ENCODE measurements at regions not wholly inside any gene's neighbourhood (a gene's known extent, or its start where the extent isn't known, plus 50 kb on each side); places are given as distances from the start of the nearest gene placed in this dataset.

DNA sequence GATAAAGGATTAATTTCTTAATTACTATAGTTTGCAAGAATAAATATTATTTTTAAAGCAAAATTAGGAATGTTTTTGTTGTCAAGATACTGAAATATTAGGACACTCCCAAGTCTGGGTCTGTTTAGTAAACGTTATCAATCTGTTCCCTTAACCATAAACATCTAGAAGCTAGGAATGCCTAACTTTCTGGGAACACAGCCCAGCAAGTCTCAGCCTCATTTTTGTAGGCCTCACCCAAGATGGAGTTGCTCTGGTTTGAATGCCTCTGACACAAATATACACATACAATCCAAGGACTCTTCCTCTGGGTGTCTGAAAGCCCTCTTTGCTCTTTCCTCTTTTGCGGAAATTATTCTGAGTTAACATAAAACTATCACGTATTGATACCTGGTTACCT is 487.4 kb upstream of the CELF2 start:
- FAIRE-seq = no peak

DNA sequence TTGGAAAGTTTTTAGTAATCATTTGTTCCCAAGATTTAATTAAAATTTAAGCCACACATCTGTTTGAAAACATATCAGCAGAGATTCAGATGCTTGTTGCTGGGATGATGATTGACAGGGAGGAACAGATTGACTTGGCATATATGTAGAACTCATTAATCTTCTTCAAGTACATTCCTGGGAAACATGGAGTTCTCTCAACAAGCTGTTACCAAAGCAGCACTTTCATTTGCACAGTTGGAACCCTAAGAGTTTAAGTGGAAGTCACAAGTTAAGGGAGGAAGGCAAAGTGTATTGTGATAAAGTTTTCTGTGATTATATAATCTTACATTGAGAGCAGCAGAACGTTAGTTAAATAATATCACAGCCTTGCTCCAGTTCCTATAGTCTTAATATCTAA is 485.4 kb upstream of the CELF2 start:
- FAIRE-seq = no peak

DNA sequence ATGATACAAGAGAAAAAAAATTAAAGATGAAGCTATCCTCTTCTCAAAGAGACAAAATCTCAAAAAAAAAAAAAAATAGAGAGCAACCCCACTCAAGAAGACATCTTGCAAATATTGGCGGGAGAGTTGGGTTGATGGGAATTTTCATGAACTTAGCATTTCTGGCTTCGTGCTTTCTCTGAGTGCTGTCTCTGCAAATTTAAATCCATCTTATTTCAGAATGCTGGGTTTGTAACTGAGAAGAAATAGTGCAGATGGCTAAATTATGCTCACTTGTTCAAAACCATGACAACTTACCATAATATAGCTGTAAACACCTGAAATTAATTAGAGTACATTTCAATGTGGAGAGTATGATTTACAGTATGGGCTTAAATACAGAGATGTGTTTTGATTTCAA is 484.8 kb upstream of the CELF2 start:
- no peak for FAIRE-seq

DNA sequence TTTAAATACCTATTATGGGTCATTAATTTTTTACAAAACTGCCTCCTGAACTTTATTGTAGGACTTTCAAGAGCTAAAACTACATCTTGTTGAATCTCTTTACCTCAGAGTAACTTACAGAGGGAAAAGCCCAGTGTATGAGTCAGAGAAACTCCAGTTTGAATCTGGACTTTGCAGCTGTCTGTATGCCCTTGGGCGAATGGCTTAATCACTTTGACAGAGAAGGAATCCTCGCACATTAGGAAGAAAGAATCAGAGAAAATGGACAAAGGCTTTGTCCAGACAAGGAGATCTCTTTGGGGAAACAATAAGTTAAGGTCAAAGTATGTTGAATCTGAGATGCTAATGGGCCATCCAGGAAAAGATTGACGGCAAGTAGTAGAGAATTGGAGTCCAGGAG is 484.2 kb upstream of the CELF2 start:
- no peak for FAIRE-seq

- FAIRE-seq = no peak
Observed at GRCh38 chr10:10538326-10538725, 479.3 kb upstream of the CELF2 start.

DNA sequence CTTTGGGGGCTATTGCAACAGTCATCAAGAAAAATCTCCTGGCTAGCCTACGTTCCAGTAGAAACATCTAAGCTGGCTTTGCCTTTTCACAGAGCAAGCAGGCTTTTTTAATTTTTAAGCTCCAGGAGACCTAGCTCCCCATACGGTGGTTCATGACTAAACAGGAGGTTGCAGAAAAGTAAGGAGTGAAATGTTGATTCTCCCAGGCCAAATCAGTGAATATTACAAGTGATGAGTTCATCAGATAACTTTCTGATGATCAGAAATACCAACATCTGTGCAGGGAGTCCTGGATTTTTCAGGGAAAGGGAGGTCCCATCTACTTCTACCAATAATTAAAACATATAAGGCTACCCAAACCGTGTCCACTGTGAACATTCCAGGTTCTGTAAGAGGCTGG is 477.3 kb upstream of the CELF2 start:
- no peak for FAIRE-seq

DNA sequence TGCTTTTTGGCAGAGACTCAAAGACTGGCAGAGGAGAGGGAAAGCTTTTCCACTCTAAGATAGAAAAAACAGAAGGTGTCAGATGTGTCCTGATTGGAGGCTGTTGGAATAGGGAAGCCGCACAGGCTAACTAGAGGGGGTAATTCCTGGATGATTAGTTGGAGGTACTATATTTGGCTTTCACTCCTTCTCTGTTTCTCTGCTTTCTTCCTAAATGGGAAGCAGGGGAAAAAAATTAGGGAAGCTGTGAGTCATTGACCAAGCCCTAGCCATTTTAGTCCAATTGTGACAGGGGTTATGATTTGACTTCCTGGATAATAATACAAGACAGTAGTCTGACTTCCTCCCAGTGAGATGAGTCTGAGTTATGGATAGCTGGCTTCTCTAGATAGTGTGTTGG is 475.2 kb upstream of the CELF2 start:
- FAIRE-seq = no peak

DNA sequence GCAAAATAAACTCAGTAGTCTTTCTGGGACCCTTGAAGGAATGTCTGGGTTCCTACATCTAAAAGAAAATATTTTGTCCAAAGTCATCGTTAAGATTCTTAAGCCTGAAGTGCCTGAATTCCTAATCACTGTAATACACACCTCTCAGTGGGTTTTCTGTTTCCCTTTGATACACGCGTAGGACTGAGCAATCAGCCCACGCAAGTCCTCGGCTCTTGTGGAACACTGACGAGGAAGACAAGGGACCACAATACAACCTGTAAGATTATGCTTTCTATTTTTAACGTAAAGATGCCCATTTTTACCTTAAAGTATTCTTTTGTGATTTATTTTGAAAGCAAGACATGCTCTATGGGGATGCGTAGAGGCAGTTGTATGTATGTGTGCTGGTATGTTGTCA is 472.8 kb upstream of the CELF2 start:
- no peak for FAIRE-seq

- no peak for FAIRE-seq
Observed at GRCh38 chr10:10545771-10546170, 471.9 kb upstream of the CELF2 start.

- no peak for FAIRE-seq
Observed at GRCh38 chr10:10551596-10552301, 465.9 kb upstream of the CELF2 start.

DNA sequence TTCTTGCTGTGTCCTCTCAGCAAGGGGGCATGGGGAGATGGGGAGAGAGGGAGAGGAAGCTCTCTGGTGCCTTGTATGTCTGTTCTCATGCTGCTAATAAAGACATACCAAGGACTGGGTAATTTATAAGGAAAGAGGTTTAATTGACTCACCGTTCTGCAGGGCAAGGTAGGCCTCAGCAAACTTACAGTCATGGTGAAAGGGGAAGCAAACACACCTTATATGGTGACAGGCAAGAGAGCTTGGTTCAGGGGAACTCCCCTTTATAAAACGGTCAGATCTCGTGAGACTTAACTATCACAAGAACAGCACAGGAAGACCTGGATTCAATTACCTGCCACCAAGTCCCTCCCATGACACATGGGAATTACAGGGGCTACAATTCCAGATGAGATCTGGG is 464.7 kb upstream of the CELF2 start:
- no peak for FAIRE-seq

GRCh38 chr10:10564081-10564794 is 453.4 kb upstream of the CELF2 start:
- FAIRE-seq = no peak

- FAIRE-seq = no peak
Observed at GRCh38 chr10:10576937-10577336, 440.7 kb upstream of the CELF2 start.

DNA sequence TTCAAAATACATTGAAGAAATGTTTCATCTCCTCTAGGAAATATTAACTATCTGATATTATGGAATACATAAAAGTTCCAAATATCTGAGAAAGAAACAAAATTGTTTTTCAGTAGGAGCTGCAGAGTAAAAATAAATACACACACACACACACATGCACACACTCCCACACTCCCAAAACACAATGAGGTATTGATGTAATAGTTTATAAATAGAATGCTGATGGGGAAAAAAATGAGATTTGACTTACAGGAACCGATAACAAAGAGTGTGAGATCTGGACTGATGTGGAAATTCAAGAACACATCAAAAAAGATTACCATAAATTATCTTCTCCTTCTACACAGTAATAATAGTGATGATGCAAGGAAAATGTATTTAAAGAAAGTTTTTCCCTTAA is 438.0 kb upstream of the CELF2 start:
- no peak for FAIRE-seq

DNA sequence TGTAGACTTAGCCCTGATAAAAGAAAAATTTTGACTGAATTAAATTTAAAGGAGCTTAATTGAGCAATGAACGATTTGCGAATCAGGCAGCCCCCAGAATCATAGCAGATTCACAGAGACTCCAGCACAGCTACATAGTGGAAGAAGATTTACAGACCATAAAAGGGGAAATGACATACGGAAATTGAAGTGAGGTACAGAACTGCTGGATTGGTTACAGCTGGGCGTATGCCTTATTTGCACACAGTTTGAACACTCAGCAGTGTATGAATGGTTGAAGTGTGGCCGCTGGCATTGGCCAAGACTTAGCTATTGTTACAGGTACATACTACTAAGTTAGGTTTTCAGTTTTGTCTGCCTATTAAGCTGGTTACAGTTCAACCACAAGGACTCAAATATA is 433.5 kb upstream of the CELF2 start:
- FAIRE-seq = no peak

GRCh38 chr10:10587744-10588393 is 429.8 kb upstream of the CELF2 start:
- FAIRE-seq = no peak

DNA sequence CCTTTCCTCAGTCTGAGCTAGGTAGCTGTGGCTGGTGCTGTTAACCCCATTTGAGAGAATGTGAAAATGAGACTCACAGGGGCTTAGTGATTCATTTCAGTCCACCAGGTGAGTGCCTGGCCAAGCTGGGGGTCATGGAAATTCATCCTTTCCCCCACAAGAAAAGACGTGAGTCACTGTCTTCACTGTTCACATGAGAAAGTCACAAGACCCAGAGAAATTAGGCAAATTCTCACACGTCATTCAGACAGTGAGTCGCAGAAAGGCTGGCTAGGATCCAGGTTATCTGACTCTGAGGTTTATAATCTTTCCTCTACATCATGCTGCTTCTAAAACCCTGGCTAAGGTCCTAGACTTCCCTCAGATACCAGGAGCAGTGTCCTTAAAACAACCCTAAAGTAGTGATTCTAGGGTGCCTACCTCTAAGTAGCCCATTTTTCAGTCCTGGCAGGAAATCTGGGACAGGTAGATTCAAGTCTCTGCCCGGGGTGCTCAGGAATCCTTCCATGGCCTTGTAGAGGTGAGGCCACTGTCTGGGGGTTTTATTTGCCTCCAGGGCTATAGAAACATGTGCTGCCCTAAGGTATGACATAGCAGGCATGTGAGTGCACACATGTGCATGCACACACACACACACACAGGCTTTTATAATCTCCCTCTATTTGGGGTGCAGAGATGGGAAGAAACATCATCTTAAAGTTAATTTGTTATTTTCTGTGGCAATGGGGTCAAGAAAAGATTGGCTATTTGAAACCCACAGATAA is 427.9 kb upstream of the CELF2 start:
- no peak for FAIRE-seq

- FAIRE-seq = no peak
Observed at GRCh38 chr10:10591715-10592341, 425.8 kb upstream of the CELF2 start.

DNA sequence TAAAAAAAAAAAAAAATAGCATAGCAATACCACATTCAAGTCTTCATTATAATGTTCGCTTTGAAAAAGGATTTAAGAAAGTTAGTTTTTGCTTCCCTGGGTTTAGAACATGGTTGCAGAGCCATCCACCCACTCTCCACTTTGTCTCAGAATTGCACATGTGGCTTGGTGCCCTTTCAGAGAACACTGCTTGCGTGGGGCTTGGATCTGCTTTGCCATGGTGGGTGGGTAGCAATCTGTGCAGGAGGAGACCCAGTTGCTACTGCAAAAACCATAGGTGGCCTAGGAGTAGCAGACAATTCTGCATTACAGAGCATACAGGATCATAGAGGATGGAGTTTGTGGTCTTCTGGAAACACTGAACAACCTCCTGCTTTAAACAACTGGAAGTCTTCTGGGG is 421.4 kb upstream of the CELF2 start:
- no peak for FAIRE-seq

- FAIRE-seq = no peak
Observed at GRCh38 chr10:10598297-10598696, 419.4 kb upstream of the CELF2 start.

GRCh38 chr10:10600004-10600403 is 417.7 kb upstream of the CELF2 start:
- FAIRE-seq = no peak

GRCh38 chr10:10605551-10606081 is 412.1 kb upstream of the CELF2 start:
- no peak for FAIRE-seq
